ENCODE measurements at regions not wholly inside any gene's neighbourhood (a gene's known extent, or its start where the extent isn't known, plus 50 kb on each side); places are given as distances from the start of the nearest gene placed in this dataset.

DNA sequence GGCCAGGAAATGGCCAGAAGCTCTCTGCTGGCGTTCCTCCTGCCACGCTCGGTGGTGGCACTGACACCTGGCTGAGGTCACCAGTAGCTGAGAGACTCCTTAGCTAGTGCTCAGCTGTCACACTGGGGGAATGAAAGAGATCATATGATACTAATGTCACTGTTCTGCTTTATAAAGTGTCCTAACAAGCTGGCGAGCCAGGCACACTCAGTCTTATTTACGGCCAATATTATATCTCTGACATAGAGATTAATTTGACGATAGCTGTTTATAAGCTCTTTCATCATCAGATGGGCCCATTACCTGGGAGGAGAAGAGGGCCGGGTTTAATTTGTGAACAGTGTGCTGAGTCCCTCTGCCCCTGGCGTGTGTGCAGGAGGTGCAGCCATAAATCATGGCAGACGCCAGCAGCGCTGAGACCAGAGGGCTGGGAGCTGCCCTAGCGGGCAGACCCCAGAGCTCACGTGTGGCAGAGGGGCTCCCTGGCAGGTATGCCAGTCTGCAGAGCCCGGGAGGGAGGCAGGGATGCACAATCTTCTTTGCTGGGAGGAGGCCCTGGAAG lies 246.5 kb downstream of the HAUS1 start:
- no peak for DNase-seq

DNA sequence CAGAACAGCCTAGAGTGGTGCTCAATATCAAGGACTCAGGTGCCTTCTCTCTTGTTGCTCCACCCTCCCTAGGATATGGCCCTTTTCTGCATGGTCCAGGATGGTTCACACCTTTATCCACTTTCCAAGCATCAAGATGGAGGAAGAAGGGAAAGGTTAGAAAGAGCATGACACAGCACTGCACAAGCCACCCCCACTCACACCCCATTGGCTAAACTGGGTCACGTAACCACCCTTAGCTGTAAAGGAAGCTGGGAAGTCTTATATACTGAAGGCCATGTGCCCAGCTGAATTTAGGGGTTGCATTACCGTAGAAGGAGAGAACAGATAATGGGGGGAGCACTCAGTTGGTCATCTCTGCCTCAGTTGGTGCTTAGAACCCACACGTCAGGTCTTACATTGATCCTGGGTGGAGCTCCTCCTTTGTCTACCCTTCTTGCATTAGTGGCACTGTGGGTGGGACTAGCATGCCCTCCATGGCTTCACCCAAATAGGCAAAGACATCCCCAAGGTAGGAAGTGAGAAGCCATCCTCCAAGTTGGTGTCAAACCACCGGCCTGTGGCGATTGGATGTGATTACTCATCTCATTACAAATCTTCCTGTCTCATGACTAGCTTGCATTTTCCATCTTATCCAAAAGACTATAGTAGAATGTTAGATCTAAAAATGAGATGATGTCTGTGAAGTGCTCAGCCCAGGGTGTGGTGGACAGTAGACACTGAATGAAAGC lies 248.5 kb downstream of the HAUS1 start:
- no peak for DNase-seq

DNA sequence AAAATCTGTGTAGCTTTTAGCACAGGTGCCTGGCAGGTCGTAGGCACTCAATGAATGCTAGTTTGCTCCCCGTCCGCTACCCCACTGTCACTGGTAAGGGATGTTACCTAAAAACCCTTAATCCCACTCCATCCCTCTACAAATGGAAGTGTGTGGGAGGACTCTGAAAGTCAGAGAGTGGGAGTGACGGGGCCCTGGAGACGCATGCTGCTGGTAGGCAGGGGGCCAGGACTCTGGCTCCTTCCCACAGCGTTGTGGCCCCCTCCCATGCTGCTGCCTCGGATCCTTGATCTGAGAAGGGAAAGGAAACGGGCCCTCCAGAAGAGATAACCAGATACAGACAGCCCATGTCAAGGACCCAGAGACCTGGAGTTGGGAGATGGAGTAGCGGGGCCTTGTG lies 249.3 kb downstream of the HAUS1 start:
- no peak for DNase-seq

DNA sequence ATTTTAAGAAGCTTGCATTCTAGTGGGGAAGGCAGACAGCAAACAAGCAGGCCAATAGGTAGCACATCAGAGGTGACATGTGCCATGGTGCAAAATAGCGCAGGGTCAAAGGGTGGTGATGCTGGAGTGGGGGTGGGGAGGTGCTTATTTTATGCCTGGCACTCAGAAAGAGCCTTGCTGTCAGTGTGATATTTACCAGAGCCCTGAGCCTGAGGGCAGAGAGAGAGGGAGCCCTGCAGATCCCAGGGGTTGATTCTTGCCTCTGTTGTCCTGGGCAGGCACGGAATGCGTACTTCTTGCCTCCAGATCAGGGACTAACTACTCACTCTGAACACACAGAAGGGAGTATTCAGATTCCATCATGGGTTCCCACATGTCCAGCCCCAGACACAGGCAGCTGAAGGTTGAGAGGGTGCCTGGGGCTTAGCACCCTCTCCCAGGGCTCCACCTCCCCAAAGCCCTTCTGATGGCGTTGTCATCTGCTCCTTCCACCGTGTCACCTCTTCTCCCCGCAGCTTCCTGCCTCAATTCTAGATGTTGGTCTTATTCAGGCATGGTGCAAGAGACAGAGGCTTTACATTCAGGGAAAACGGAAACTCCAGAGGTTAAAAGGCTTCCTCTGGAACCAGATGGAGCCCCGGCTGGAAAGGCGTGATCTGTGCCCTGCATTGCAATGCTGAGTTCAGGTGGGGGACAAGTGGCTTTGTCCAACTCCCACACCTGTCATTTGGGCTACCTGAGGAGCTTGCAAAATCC lies 252.3 kb downstream of the HAUS1 start:
- DNase-seq = no peak

DNA sequence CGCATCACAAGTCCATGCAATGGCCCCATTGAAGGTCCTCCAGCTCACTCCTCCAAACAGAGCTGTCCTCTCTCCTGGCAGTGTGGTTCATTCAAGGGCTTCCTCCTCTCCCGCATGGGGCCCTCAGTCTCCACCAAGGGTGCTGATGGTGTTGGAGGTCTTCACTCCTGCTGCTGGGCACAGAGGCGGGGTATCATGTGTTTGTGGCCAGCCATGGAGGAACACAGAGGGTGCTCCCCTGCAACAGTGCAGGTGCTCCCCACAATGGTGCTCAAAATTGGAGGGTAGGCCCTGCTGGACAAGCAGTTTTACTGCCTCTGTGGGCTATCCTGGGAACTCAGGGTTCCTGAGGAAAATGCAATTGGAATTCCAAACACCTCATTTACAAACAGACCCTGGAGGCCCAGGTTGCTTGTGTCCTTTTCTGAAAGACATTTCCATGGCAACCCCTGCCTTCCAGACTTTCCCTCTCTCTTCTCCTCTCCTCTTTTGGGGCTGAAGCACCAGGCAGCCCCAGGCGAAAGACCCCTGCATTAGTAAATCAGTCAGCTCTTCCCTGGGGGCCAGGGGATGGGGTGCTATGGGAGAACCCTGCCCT lies 256.0 kb downstream of the HAUS1 start:
- DNase-seq = no peak

DNA sequence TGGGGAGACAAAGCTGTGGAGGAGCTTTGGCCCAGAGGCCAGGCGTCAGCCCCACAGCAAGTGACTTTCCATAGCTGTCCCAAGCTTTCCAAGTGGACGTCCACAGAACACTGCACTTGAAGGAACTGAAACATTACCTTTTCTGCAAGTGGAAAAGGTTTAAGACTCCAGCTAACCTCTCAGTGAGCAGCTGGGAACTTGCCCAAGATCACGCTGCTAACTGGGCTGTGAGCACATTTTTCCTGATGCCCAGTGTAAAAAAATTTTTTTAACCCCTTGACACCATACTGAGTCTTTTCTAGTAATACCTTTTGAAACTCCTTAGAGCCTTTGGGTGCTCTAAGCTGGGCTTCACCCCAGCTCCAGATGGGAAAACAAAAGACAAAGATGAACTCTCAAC lies 256.7 kb downstream of the HAUS1 start:
- no peak for DNase-seq

DNA sequence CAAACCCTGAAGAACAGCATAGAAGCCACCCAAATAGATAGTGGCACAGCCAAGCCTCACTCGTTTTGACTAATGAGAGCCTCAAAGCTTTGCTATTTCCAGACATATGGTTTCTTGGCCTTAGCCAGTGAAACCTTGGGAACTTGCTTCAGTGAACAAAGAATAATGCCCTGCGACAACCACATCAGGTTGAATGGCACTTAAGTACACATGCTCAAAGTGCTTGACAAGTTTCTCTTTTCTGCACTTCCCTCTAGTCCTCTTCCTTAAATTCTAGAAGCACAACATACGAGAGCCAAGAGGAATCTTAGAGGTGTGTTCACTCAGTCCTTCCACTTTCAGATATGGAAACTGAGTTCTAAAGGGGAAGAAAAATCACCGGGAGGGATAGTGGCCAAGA lies 258.3 kb downstream of the HAUS1 start:
- no peak for DNase-seq

DNA sequence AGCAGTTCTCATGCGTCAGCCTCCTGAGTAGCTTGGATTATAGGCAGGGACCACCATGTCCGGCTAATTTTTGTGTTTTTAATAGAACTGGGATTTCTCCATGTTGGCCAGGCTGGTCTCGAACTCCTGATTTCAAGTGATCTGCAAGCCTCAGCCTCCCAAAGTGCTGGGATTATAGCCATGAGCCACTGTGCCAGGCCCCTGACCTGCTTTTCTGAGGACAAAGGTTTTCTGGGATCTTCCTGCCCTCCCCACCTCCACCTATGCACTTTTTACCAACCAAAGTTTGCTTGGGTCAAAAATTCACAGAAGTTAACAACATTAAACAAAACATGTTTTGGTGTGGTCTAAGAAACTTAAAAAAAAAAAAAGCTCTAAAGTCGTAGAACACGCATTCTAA lies 259.9 kb downstream of the HAUS1 start:
- DNase-seq = no peak

DNA sequence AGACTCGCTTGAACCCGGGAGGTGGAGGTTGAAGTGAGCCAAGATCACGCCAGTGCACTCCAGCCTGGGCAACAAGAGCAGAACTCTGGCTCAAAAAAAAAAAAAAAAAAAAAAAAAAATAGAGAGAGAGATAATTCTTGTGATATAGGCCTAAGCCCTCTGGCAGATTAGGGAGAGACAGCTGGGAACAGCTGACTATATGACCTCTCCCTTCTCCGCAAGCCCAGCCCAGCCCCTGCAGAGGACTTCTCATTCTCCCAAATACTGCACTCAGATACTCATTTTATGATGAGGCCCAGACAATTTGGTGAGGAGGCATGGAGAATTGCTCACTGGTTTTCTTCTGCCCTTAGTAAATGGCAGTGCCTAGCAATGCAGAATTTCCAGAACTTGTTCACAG lies 262.0 kb downstream of the HAUS1 start:
- no peak for DNase-seq

DNA sequence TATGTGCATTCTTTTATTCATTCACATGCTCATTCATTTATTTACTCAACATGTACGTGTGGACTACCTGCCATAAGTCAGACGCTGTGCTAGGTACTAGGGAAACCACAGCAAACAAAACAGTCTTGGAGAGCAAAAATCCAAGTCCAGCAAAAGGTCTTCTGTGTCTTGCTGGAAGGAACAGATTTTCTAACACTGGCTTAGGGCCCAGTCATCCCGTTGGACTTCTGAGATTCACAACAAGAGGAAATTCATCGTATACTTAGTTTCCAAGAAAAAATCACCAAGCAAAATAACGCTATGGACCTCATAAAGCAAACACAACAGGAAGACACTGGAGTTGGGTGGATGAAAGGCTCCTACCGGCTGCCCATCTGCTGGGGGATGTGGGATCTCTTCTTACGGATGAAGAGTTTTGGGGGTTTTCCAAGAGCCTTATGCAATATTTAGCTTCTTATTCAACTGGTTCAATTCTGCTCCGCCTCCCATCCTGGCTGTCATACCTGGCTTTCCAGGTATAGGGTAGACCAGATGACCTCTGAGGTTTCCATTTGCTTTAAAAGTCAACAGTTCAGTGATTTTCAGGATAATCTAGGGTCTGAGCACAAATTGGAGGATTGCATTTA lies 262.7 kb downstream of the HAUS1 start:
- DNase-seq = no peak

DNA sequence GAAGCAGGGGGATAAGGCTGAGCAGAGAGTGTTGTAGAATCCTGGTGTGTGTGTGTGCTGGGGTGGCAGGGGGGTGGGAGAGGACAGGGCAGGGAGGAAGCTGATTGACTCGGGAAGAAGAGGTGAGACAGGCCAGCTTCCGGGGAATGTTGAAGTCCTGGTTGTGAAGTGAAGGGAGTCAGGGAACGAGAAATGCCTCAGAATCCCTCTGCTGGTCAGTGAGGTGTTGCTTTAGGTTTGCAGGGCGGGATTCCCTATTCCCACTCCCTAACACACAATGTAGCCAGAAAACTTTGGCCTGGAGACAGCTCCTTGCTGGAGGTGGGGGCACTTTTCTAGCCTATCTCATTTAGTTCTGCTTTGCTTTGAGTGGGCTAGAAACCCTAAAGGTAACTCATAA lies 265.1 kb downstream of the HAUS1 start:
- no peak for DNase-seq

DNA sequence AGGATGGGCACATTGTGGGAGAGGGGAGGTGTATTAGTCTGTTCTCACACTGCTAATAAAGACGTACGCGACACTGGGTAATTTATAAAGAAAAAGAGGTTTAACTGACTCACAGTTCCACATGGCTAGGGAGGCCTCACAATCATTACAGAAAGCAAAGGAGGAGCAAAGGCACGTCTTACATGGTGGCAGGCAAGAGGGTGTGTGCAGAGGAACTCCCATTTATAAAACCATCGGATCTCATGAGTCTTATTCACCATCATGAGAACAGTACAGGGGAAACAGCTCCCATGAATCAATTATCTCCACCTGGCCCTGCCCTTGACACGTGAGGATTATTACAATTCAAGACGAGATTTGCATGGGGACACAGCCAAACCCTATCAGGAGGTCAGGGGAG lies 266.7 kb downstream of the HAUS1 start:
- no peak for DNase-seq

DNA sequence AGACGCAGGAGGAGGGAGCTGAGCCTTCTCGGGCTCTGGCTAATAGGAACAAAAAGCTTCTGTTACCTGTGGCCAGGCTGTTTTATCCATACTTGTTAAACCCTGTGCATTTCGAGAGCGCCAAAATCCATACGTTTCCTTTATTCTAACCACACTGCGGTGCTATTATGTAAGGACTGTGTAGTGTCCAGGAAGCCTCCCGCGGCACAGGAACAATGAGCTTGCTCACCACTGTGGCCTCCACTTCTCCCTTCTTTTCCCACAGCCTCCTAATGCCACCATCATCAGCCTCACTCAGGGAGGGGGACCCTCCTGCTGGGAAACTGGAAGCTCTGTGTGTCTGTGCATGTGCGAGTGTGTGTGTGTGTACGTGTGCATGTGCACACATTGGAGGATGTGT lies 268.5 kb downstream of the HAUS1 start:
- DNase-seq = no peak

DNA sequence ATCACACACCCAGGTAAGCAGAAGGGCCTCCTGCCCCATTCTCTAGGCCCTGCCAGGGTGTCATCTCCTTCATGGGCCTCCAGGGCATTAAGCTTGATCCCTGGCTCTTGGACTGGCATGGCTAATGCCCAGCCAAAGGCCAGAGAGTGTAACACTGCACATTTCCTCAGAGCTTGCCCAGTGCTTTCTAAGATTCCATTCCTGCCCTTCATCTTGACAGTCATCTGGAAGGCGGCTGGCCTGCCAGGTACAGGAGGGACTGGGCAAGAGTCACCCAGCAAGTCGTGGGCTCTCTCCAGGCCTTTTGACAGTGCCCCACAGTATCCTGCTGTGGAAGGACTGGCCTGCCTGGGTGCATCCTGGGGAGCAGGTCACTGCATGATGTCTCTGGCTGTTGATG lies 268.9 kb downstream of the HAUS1 start:
- DNase-seq = no peak

DNA sequence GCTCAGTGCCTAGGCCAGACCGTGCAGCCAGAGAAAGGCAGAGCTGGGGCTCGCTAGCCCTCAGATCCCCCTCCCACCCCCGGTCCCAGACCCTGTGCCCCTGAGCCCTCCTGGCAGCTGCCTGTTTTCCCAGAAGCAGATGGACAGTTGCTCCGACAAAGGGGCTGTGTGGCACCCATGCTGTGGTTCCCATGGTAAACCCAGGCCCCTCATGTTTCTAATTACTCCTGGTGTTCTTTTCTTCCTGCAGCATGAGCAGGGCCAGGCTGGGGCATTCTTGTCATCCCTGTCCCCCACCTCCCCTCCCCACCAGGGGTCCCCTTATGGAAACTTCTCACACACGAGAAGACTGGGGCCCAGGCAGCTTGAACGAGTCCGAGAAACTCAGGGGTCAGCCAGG lies 269.6 kb downstream of the HAUS1 start:
- DNase-seq = no peak

DNA sequence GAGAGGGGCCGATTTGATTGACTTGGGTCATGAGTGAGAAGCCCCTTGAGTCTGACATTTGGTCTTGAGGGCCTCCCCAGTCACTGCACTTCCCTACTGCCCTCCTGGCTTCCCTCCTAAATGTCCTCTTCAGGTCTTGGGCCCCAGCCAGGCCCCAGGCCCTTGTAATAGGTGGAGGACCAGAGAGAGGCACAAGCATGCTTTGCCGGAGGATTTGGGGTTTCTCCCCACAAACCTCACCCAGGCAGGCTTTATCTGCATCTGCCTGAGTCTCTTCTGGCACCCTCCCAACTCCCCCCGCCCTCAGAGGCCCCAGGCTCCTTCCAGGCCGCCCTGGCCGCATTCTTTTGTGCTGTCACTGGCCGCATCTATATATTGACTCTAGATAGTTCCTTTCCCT lies 270.7 kb downstream of the HAUS1 start:
- DNase-seq = no peak

DNA sequence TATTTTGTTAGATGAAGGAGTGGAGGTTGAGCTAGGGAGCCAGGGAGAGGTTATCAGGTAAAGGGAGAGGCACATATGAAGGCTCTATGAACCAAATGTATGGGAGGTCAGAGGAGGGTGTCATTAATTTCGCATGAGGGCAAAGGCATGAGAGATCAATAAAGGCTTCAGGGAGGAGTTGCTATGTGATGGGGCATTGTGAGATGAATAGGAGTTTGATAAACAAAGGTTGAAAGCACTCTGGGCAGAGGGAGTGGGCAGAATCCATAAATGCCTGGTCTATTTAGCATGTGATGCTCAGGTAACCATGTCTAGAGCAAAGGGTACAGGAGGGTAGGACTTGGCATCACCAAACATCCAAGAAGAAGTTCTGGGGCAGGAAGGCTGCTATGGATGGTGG lies 273.4 kb downstream of the HAUS1 start:
- no peak for DNase-seq

DNA sequence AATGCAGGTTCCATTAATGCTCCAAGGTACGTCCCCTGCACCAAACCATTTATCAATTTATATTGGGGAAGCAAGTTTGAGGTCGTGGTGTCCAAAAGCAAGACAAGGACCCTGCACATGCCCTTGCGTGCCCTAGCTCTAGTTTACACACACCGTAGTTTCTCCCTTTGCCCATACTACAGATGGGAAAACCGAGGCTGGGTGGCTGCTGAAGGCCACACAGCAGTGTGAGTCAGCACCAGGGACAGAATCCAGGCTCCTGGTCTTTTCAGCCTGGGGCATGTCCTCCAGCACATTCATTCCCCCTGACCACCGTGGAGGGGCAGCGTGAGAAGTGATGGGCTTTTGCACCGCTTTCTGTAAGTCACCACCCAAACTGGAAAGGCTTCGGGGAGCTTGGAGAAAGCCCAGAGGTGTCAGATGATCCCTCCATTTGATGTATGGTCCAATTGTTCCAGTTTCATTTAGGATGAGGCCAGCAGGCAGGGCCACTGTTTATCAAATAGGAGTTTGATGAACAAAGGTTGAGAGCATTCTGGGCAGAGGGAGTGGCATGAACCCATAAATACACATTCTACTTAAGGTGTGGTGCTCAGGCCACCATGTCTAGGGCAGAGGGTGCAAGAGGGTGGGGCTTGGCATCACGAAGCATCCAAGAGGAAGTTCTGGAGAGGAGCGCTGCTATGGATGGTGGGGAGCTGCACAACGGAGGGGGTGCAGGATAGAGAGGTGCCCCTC lies 274.1 kb downstream of the HAUS1 start:
- DNase-seq = no peak

DNA sequence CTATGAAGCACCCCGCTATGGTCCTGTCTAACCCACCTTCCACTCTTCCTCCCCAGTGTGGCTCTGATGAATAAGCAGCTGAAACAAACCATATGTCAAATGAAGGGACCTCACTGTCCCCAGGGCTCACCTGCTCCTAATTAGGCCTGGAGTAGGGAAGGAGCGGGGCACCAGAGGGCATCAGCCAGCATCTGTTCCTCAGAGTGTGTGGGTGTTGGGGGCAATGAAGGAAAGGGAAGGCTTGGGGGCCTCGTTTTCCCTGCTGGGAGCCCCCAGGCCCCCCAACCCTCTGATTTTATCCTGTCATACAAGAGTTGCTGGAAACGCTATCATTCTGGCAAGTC lies 274.7 kb downstream of the HAUS1 start:
- DNase-seq = no peak

DNA sequence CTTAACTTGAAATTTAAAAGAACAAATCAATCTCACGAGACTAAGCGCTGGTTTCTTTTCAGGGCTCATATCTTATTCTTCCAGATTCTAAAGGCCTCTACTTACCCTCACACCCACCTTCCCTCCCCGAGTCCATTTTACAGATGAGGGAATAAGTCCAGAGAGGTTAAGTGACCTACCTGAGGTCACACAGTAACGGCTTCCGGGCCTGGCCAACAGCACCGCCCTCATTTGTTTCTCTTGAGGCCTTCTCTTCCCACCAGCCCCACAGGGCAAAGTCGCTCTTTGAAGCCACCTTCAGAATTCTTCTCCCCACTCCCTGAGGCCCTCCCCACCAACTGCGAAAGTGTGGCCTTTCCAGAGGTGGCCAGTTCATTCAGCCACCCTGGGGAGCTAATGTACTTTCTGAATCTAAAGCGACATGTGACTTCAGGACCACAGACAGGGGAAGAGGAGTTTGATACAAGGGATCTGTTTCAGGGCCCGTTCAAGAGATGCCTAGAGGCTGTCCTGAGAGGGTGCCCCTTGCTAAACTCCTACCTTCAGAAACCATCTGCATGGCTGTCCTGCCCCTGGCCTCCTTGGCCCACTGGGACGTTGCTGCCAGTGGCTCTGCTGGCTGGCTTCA lies 275.3 kb downstream of the HAUS1 start:
- DNase-seq = no peak

DNA sequence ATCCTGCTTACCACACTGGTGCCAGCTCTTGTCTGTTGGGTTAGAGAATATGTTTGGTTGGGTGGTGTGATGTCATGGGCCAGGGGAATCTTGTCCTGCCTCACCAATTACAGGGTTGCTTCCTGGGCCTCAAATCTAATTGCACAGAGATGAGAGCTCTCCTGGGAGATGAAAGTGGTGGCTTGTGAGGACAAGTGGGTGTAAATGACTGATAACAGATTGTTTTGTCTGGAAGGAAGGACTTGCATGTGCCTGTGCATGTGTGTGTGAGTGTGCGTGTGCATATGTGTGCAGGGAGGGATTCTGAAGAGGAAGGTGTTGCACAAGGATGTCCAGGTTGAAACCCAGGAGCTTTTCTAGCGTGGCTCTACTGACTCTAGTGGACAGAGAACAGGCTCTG lies 271.9 kb downstream of the LOXHD1 start:
- no peak for DNase-seq

DNA sequence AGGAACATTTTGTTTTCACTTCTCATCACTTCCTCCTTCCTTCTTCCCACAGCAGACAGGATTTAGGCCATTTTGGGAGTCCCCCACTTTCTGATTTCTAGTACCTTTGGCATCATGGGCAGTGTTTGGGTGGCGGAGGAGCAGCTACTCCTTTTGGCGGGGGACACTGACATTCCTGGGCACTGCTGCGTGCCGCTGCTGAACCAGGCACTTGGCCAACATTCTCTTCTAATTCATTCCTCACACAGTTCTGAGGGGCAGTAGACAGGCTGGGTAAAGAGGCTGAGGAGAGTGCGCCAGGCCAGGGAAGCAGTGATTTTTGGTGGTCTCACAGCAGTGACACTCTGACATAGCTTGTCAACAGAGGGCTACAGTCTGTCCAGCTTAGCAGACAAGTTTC lies 270.2 kb downstream of the LOXHD1 start:
- no peak for DNase-seq
